NCI-H82 (cell line): ENCODE measurements at regions not wholly inside any gene's neighbourhood (a gene's known extent, or its start where the extent isn't known, plus 50 kb on each side); places are given as distances from the start of the nearest gene placed in this dataset.
"Not testable (repeated sequence)": the region's sequence is repeated elsewhere in the genome, so short reads cannot be mapped to it uniquely, and the experiment has no call there.

Experiments used
- DNase-seq: peaks from one replicate; lab custom pipeline; 2025; lab: John Stamatoyannopoulos, UW

GRCh38 chr16:64297863-64298600 lies 823.8 kb downstream of the CDH11 start:
- DNase-seq: no peak

- DNase-seq: no peak
Measured at GRCh38 chr16:64295466-64295865, 826.4 kb downstream of the CDH11 start.

GRCh38 chr16:64292953-64293352 lies 828.9 kb downstream of the CDH11 start:
- no peak for DNase-seq

- no peak for DNase-seq
Measured at GRCh38 chr16:64292161-64292560, 829.7 kb downstream of the CDH11 start.

- DNase-seq: no peak
Measured at GRCh38 chr16:64290461-64290860, 831.4 kb downstream of the CDH11 start.

GRCh38 chr16:64287655-64288528 lies 834.0 kb downstream of the CDH11 start:
- DNase-seq: no peak

- DNase-seq: no peak
Measured at GRCh38 chr16:64282181-64282580, 839.7 kb downstream of the CDH11 start.

GRCh38 chr16:64280317-64280716 lies 841.5 kb downstream of the CDH11 start:
- DNase-seq: no peak

GRCh38 chr16:64278196-64278595 lies 843.7 kb downstream of the CDH11 start:
- no peak for DNase-seq

- DNase-seq: no peak
Measured at GRCh38 chr16:64276646-64277045, 845.2 kb downstream of the CDH11 start.

- no peak for DNase-seq
Measured at GRCh38 chr16:64272028-64272427, 849.8 kb downstream of the CDH11 start.

- no peak for DNase-seq
Measured at GRCh38 chr16:64269756-64270155, 852.1 kb downstream of the CDH11 start.

GRCh38 chr16:64265756-64266155 lies 856.1 kb downstream of the CDH11 start:
- DNase-seq: no peak

GRCh38 chr16:64260631-64261401 lies 861.0 kb downstream of the CDH11 start:
- DNase-seq: not testable (repeated sequence)

- no peak for DNase-seq
Measured at GRCh38 chr16:64254443-64255367, 867.2 kb downstream of the CDH11 start.

- DNase-seq: no peak
Measured at GRCh38 chr16:64253525-64253924, 868.3 kb downstream of the CDH11 start.

GRCh38 chr16:64253096-64253495 lies 868.8 kb downstream of the CDH11 start:
- DNase-seq: no peak

GRCh38 chr16:64251742-64252141 lies 870.1 kb downstream of the CDH11 start:
- no peak for DNase-seq

- no peak for DNase-seq
Measured at GRCh38 chr16:64250866-64251265, 871.0 kb downstream of the CDH11 start.

- no peak for DNase-seq
Measured at GRCh38 chr16:64242492-64242891, 879.4 kb downstream of the CDH11 start.

- DNase-seq: no peak
Measured at GRCh38 chr16:64240586-64240985, 881.3 kb downstream of the CDH11 start.
